ENCODE measurements at regions not wholly inside any gene's neighbourhood (a gene's known extent, or its start where the extent isn't known, plus 50 kb on each side); places are given as distances from the start of the nearest gene placed in this dataset.

DNA sequence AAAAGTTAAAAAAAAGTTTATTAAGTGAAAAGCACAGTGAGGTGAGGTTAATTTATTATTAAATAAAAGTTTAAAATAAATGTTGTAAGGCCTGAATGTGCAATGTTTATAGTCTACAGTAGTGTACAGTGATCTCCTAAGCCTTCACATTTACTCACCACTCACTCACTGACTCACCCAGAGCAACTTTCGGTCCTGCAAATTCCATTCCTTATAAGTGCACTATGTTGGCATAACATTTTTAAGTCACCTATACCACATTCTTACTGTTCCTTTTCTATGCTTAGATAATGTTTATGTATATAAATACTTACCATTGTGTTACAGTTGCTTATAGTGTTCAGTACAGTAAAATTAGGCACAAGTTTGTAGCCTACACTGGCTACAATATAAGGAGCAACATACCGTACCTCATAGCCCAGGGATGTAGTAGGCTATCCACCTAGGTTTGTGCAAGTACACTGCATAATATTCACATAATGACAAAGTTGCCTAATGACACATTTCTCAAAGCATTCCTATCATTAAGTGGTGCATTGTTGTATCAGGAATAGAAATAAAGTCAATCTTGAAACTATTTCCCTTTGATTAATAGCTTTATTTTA is 426.5 kb upstream of the BRINP3 start:
- H3K4me3 ChIP-seq: no peak overlapping the region
- DNase-seq: no peak
- H3K27ac ChIP-seq: peak overlapping the region in 2 of 4 donors; percentile 9 to 19
- intact Hi-C loops (cut with DNase I): no loop called here
- TF ChIP-seq CTCF (IDR thresholded peaks at IDR 0.05): no peak
- 86 to 94% methylated on average over 2 of the region's 2 CpGs for WGBS, 2 donors
- H3K36me3 ChIP-seq: no peaks in the 10 kb centered on the region
- peaks cover 0 to 10% (median 2%) of the 10 kb centered on the region in 4 donors for H3K4me1 ChIP-seq
- H3K9me3 ChIP-seq: peaks cover 0 to 3% (median 0%) of the 10 kb centered on the region in 4 donors
- no peaks in the 10 kb centered on the region for H3K27me3 ChIP-seq

- H3K4me1 ChIP-seq: peaks cover 0 to 10% (median 2%) of the 10 kb centered on the region in 4 donors
- H3K27ac ChIP-seq: no peak overlapping the region
- no peaks in the 10 kb centered on the region for H3K9me3 ChIP-seq
- DNase-seq: no peak
- no peak for TF ChIP-seq POLR2A (IDR thresholded peaks at IDR 0.05)
- TF ChIP-seq CTCF (IDR thresholded peaks at IDR 0.05): no peak
- no peak for TF ChIP-seq EP300 (IDR thresholded peaks at IDR 0.05)
- TF ChIP-seq POLR2AphosphoS5 (IDR thresholded peaks at IDR 0.05): no peak
- intact Hi-C loops (cut with DNase I): no loop called here
- H3K4me3 ChIP-seq: no peak overlapping the region
- no peaks in the 10 kb centered on the region for H3K27me3 ChIP-seq
- no peaks in the 10 kb centered on the region for H3K36me3 ChIP-seq
- 80 to 95% methylated on average over 1 of the region's 1 CpG for WGBS, 2 donors
Measured at GRCh38 chr1:190906206-190906725, 428.6 kb upstream of the BRINP3 start.

DNA sequence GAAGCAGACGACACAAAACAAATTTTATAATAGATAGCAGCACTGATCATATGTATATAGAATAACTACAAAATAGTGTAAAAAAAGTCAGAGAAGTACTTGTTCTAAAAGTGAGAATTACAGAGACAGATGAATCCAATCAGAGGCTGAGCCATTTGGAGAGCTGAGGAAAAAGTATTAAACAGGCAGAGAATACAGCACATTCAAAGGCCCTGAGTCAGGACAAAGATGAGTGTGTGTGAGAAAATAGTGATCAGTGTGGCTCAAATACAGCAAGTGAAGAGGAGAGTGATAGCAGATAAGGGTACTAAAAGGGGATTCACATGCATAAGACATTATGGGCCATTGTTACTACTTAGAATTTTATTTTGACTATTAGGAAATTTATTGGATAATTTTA is 430.6 kb upstream of the BRINP3 start:
- no peaks in the 10 kb centered on the region for H3K9me3 ChIP-seq
- no peak for DNase-seq
- H3K4me3 ChIP-seq: no peak overlapping the region
- WGBS, 2 donors: 86 to 97% methylated on average over 1 of the region's 1 CpG
- TF ChIP-seq POLR2A (IDR thresholded peaks at IDR 0.05) (no peak), POLR2AphosphoS5 (IDR thresholded peaks at IDR 0.05) (no peak), EP300 (IDR thresholded peaks at IDR 0.05) (no peak), CTCF (IDR thresholded peaks at IDR 0.05) (no peak)
- H3K27me3 ChIP-seq: no peaks in the 10 kb centered on the region
- peaks cover 0 to 10% (median 2%) of the 10 kb centered on the region in 4 donors for H3K4me1 ChIP-seq
- intact Hi-C loops (cut with DNase I): no loop called here
- H3K27ac ChIP-seq: no peak overlapping the region
- H3K36me3 ChIP-seq: no peaks in the 10 kb centered on the region

GRCh38 chr1:190908691-190909090 is 431.0 kb upstream of the BRINP3 start:
- TF ChIP-seq CTCF (IDR thresholded peaks at IDR 0.05) (no peak), POLR2AphosphoS5 (IDR thresholded peaks at IDR 0.05) (no peak), EP300 (IDR thresholded peaks at IDR 0.05) (no peak), POLR2A (IDR thresholded peaks at IDR 0.05) (no peak)
- Histone ChIP-seq H3K36me3 (no peaks in the 10 kb centered on the region), H3K4me3 (no peak overlapping the region), H3K27me3 (no peaks in the 10 kb centered on the region), H3K4me1 (peaks cover 0 to 10% (median 2%) of the 10 kb centered on the region in 4 donors), H3K9me3 (no peaks in the 10 kb centered on the region), H3K27ac (no peak overlapping the region)
- DNase-seq: no peak
- intact Hi-C loops (cut with DNase I): no loop called here

GRCh38 chr1:190935925-190936324 is 458.3 kb upstream of the BRINP3 start:
- Histone ChIP-seq H3K4me1 (no peaks in the 10 kb centered on the region), H3K27ac (no peak overlapping the region), H3K36me3 (no peaks in the 10 kb centered on the region), H3K4me3 (no peak overlapping the region), H3K9me3 (no peaks in the 10 kb centered on the region), H3K27me3 (no peaks in the 10 kb centered on the region)
- no peak for DNase-seq
- WGBS, 2 donors: 84 to 87% methylated on average over 1 of the region's 1 CpG
- intact Hi-C loops (cut with DNase I): no loop called here
- TF ChIP-seq POLR2A (IDR thresholded peaks at IDR 0.05) (no peak), POLR2AphosphoS5 (IDR thresholded peaks at IDR 0.05) (no peak), CTCF (IDR thresholded peaks at IDR 0.05) (no peak)
